22Rv1 (cell line): ENCODE measurements at regions not wholly inside any gene's neighbourhood (a gene's known extent, or its start where the extent isn't known, plus 50 kb on each side); places are given as distances from the start of the nearest gene placed in this dataset.

Source experiments
- CTCF ChIP-seq: fragments of 450-650 bp; IDR thresholded peaks from 2 replicates; pipeline ENCODE4 v1.5.1; 2017; ENCODE audit warnings: mild to moderate bottlenecking
- ZFX ChIP-seq: fragments of 450-650 bp; IDR thresholded peaks from 2 replicates; pipeline ENCODE4 v1.6.1; 2017; ENCODE audit warnings: antibody characterized with exemption, borderline replicate concordance

- TF ChIP-seq CTCF (peak; percentile 58), ZFX (no peak)
These were observed 281.8 kb downstream of the GPATCH2 start for GRCh38 chr1:217348960-217349664.
